DMS153 (cell line): ENCODE measurements at regions not wholly inside any gene's neighbourhood (a gene's known extent, or its start where the extent isn't known, plus 50 kb on each side); places are given as distances from the start of the nearest gene placed in this dataset.
"Not testable (repeated sequence)": the region's sequence is repeated elsewhere in the genome, so short reads cannot be mapped to it uniquely, and the experiment has no call there.

ENCODE experiments used
- DNase-seq: peaks from one replicate; lab custom pipeline; 2025; lab: John Stamatoyannopoulos, UW

GRCh38 chr1:193451001-193451400 is 264.6 kb upstream of the B3GALT2 start:
- no peak for DNase-seq

GRCh38 chr1:193448682-193449461 is 262.5 kb upstream of the B3GALT2 start:
- no peak for DNase-seq

- no peak for DNase-seq
Observed at GRCh38 chr1:193443886-193444285, 257.5 kb upstream of the B3GALT2 start.

- DNase-seq: no peak
Observed at GRCh38 chr1:193438771-193439170, 252.4 kb upstream of the B3GALT2 start.

GRCh38 chr1:193438312-193438711 is 251.9 kb upstream of the B3GALT2 start:
- no peak for DNase-seq

GRCh38 chr1:193437785-193438184 is 251.4 kb upstream of the B3GALT2 start:
- no peak for DNase-seq

GRCh38 chr1:193437333-193437732 is 250.9 kb upstream of the B3GALT2 start:
- DNase-seq: not testable (repeated sequence)

- no peak for DNase-seq
Observed at GRCh38 chr1:193435781-193436180, 249.4 kb upstream of the B3GALT2 start.

GRCh38 chr1:193434319-193434718 is 247.9 kb upstream of the B3GALT2 start:
- DNase-seq: no peak

GRCh38 chr1:193433599-193433998 is 247.2 kb upstream of the B3GALT2 start:
- no peak for DNase-seq

- no peak for DNase-seq
Observed at GRCh38 chr1:193432979-193433587, 246.7 kb upstream of the B3GALT2 start.

GRCh38 chr1:193431265-193431977 is 245.0 kb upstream of the B3GALT2 start:
- DNase-seq: no peak

GRCh38 chr1:193427524-193427923 is 241.1 kb upstream of the B3GALT2 start:
- DNase-seq: no peak

GRCh38 chr1:193426061-193426460 is 239.6 kb upstream of the B3GALT2 start:
- no peak for DNase-seq

GRCh38 chr1:193421487-193421886 is 235.1 kb upstream of the B3GALT2 start:
- DNase-seq: no peak

- DNase-seq: no peak
Observed at GRCh38 chr1:193419295-193419694, 232.9 kb upstream of the B3GALT2 start.

- no peak for DNase-seq
Observed at GRCh38 chr1:193418745-193419058, 232.3 kb upstream of the B3GALT2 start.

- no peak for DNase-seq
Observed at GRCh38 chr1:193417945-193418744, 231.7 kb upstream of the B3GALT2 start.

- DNase-seq: no peak
Observed at GRCh38 chr1:193417403-193417802, 231.0 kb upstream of the B3GALT2 start.

GRCh38 chr1:193416226-193417024 is 230.0 kb upstream of the B3GALT2 start:
- DNase-seq: no peak

- DNase-seq: no peak
Observed at GRCh38 chr1:193415256-193415655, 228.8 kb upstream of the B3GALT2 start.

GRCh38 chr1:193413376-193413775 is 227.0 kb upstream of the B3GALT2 start:
- DNase-seq: no peak
